ENCODE measurements at regions not wholly inside any gene's neighbourhood (a gene's known extent, or its start where the extent isn't known, plus 50 kb on each side); places are given as distances from the start of the nearest gene placed in this dataset.

DNA sequence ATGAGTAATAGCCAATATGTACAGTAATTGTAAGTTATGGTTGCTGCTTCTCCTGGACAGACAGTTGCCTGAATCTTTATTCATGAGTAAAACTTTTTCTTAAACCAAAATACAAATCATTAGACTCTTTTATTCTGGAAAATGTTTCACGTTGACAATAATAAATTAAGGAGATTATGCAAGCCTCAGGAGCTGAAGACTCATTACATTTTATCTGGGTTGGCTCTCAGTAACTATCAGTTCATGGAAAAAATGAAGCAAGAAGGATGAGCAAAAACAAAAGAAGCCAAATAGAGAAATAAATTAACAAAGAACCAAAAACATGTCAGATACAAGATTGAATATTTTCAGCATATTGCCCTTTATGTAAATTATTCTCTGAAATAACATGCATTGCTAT is 88.9 kb upstream of the PRR16 start:
- no peak overlapping the region for H3K4me3 ChIP-seq (ENCODE audit: low read depth, low read length)
- TF ChIP-seq, protein P1, sequence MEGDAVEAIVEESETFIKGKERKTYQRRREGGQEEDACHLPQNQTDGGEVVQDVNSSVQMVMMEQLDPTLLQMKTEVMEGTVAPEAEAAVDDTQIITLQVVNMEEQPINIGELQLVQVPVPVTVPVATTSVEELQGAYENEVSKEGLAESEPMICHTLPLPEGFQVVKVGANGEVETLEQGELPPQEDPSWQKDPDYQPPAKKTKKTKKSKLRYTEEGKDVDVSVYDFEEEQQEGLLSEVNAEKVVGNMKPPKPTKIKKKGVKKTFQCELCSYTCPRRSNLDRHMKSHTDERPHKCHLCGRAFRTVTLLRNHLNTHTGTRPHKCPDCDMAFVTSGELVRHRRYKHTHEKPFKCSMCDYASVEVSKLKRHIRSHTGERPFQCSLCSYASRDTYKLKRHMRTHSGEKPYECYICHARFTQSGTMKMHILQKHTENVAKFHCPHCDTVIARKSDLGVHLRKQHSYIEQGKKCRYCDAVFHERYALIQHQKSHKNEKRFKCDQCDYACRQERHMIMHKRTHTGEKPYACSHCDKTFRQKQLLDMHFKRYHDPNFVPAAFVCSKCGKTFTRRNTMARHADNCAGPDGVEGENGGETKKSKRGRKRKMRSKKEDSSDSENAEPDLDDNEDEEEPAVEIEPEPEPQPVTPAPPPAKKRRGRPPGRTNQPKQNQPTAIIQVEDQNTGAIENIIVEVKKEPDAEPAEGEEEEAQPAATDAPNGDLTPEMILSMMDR (IDR thresholded peaks at IDR 0.05; ENCODE audit: insufficient read depth, low read length, poor library complexity, severe bottlenecking) = no peak
- no peak for DNase-seq (ENCODE audit: low read depth)
- no peaks in the 10 kb centered on the region for H3K27me3 ChIP-seq (ENCODE audit: control insufficient read depth, insufficient read depth, low read length)
- H3K36me3 ChIP-seq (ENCODE audit: control insufficient read depth, insufficient read depth, low read length) = no peaks in the 10 kb centered on the region

DNA sequence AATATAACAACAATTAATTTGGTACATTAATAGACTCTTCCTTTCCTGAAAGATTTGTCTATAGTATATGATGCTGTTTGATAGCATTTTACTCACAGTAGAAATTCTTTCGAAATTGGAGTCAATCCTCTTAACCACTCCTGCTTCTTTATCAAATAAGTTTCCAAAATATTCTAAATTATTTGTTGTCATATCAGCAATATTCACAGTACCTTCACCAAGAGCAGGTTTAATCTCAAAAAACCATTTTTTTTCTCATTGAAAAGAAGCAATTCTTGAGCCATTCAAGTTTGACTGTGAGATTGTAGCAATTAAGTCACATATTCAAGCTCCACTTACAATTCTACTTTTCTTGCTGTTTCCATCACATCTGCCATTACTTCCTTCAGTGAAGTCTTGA is 83.5 kb upstream of the PRR16 start:
- Histone ChIP-seq H3K4me3 (ENCODE audit: low read depth, low read length) (no peak overlapping the region), H3K27me3 (ENCODE audit: control insufficient read depth, insufficient read depth, low read length) (no peaks in the 10 kb centered on the region), H3K36me3 (ENCODE audit: control insufficient read depth, insufficient read depth, low read length) (no peaks in the 10 kb centered on the region)
- TF ChIP-seq, protein P1 (IDR thresholded peaks at IDR 0.05; ENCODE audit: insufficient read depth, low read length, poor library complexity, severe bottlenecking) = no peak
- no peak for DNase-seq (ENCODE audit: low read depth)

DNA sequence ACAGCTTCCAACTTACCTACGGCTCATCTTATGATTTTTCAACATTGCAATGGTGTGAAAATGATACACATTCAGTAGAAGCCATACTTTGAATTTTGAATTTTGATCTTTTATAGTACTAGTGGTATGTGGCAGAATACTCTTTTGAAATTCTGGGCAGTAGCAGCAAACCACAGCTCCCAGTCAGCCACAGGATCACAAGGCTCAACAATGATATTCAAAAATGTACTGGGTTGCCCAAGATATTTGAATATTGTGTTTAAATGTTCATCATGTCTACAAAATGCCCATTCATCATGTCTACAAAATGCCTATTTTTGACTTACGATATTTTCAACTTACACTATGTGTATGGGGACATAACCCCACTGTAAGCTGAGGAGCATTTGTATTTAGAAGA is 81.3 kb upstream of the PRR16 start:
- TF ChIP-seq, protein P1 (IDR thresholded peaks at IDR 0.05; ENCODE audit: insufficient read depth, low read length, poor library complexity, severe bottlenecking) = no peak
- DNase-seq (ENCODE audit: low read depth) = no peak
- H3K36me3 ChIP-seq (ENCODE audit: control insufficient read depth, insufficient read depth, low read length) = no peaks in the 10 kb centered on the region
- no peaks in the 10 kb centered on the region for H3K27me3 ChIP-seq (ENCODE audit: control insufficient read depth, insufficient read depth, low read length)
- no peak overlapping the region for H3K4me3 ChIP-seq (ENCODE audit: low read depth, low read length)

DNA sequence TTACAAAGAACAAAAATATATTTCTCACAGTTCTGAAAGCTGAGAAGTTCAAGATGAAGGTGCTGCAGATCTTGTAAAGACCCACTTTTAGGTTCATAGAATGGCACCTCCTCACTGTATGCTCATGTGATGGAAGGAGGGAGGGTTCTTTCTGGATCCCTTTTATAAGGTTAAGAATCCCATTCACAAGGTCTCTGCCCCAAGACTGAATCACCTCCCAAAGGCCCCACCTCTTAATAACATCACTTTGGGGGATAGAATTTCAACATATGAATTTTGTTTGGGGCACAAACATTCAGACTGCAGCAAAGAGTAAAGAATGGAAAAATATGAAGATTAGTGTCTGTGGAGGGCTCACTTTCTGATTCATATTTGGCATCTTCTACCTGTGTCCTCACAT is 77.1 kb upstream of the PRR16 start:
- no peak for DNase-seq (ENCODE audit: low read depth)
- H3K4me3 ChIP-seq (ENCODE audit: low read depth, low read length) = no peak overlapping the region
- TF ChIP-seq, protein P1 (IDR thresholded peaks at IDR 0.05; ENCODE audit: insufficient read depth, low read length, poor library complexity, severe bottlenecking) = no peak

DNA sequence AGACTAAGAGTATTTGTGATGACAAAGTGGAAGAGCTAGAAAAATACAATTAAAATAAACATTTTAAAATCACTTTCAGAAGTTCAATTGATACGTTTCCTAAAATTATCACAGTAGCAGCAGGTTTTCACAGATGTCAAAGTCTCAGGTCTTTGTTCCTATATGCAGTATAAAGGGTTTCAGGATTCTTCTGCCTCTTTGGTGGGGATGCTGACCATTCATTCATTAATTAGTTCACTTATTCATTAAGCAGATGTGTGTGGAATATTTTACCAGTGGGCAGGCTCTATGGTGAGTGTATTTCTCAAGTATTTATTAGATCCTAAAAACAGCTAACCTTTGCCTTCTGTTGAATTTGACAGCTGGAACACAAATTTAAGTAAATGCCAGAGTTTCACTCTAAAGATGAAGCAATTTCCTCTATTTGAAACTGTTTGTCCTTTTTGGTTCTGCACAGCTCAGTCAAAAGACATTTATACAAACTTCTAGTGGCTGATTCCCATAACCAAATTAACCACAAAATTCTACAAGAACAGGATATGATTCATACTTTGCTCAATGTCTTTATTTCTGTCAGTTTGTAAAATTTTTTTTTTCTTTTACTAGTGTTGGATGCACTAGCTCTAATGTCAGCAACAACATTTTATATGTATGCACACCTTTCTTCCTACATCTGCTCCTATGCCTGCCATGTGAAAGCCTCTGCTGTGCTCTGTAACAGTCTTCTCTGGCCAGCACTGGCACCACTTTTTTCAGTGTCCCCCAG is 75.9 kb upstream of the PRR16 start:
- Histone ChIP-seq H3K4me3 (ENCODE audit: low read depth, low read length) (no peak overlapping the region), H3K36me3 (ENCODE audit: control insufficient read depth, insufficient read depth, low read length) (no peaks in the 10 kb centered on the region), H3K27me3 (ENCODE audit: control insufficient read depth, insufficient read depth, low read length) (no peaks in the 10 kb centered on the region)
- peak; percentile 45 for DNase-seq (ENCODE audit: low read depth)
- TF ChIP-seq, protein P1 (IDR thresholded peaks at IDR 0.05; ENCODE audit: insufficient read depth, low read length, poor library complexity, severe bottlenecking) = no peak

More for the DNA sequence above, 77.1 kb upstream of the PRR16 start:
- Histone ChIP-seq H3K27me3 (ENCODE audit: control insufficient read depth, insufficient read depth, low read length) (no peaks in the 10 kb centered on the region), H3K36me3 (ENCODE audit: control insufficient read depth, insufficient read depth, low read length) (no peaks in the 10 kb centered on the region)

DNA sequence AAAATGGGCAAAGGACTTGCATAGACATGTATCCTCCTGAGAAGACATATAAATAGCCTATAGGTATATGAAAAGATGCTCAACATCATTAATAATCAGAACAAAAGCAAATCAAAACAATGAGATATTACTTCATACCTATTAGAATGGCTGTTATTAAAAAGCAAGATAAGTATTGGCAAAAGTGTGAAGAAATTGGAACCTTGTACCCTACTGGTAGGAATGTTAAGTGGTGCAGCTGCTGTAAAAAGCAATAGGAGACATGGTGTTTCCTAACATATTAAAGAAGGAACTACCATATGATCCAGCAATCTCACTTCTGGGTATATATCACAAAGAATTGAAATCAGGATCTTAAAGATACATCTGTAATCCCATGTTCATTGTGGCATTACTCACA is 69.8 kb upstream of the PRR16 start:
- TF ChIP-seq, protein P1 (IDR thresholded peaks at IDR 0.05; ENCODE audit: insufficient read depth, low read length, poor library complexity, severe bottlenecking) = peak; percentile 2
- H3K4me3 ChIP-seq (ENCODE audit: low read depth, low read length) = no peak overlapping the region
- DNase-seq (ENCODE audit: low read depth) = no peak

More for the DNA sequence above, 69.8 kb upstream of the PRR16 start:
- Histone ChIP-seq H3K36me3 (ENCODE audit: control insufficient read depth, insufficient read depth, low read length) (no peaks in the 10 kb centered on the region), H3K27me3 (ENCODE audit: control insufficient read depth, insufficient read depth, low read length) (no peaks in the 10 kb centered on the region)

Measured in kidney epithelial cell (primary cell).